OCI-LY3 (cell line): ENCODE measurements at regions not wholly inside any gene's neighbourhood (a gene's known extent, or its start where the extent isn't known, plus 50 kb on each side); places are given as distances from the start of the nearest gene placed in this dataset.

Source experiments
- CTCF ChIP-seq: fragments of 200-600, 300-600 bp; sonication (generic); IDR thresholded peaks from 2 replicates; pipeline ENCODE4 v1.5.1; 2014; ENCODE audit warnings: antibody characterized with exemption, low read length, low read depth
- EZH2phosphoT487 ChIP-seq: fragments of 200-600 bp; shearing (Covaris generic); IDR thresholded peaks from 2 replicates; pipeline ENCODE4 v1.6.1; 2018; ENCODE audit warnings: antibody characterized with exemption, mixed run types, low read depth

- peak; percentile 46 for TF ChIP-seq CTCF
- TF ChIP-seq EZH2phosphoT487: no peak
Measured at GRCh38 chr12:115871714-115872113, 405.8 kb downstream of the MED13L start.
